IMR-90 (cell line): ENCODE measurements at regions not wholly inside any gene's neighbourhood (a gene's known extent, or its start where the extent isn't known, plus 50 kb on each side); places are given as distances from the start of the nearest gene placed in this dataset.

Experiments used
- ATAC-seq: fragments of 200-7000 bp; cut with Tn5 transposase; 2 replicates; pipeline ENCODE4 v1.9.1; 2020; ENCODE audit warnings: low read depth, mild to moderate bottlenecking, moderate library complexity
- BruUV-seq: library from RNA; stranded (reverse); fragments of 400-500 nt; replicated peaks from 2 replicates; lab custom pipeline; 2021; lab: Mats Ljungman, UMichigan
- CTCF ChIA-PET: fragments of 300-600 bp; formaldehyde crosslinking; extraction: SDS; loops from one replicate; lab custom pipeline; 2021; ENCODE audit warnings: antibody characterized with exemption; lab: Yijun Ruan, JAX
- POLR2A ChIA-PET: fragments of 300-600 bp; sonication (Branson Sonifier 250); formaldehyde crosslinking; loops from one replicate; lab custom pipeline; 2022; ENCODE audit warnings: antibody characterized with exemption; ENCODE audit not compliant: unreplicated experiment; lab: Charles Lee
- DNase-seq: peaks from one replicate; pipeline ENCODE4 v3.0.0; 2013
- H2AFZ ChIP-seq: replicated peaks from 2 replicates; pipeline ENCODE3; 2013; ENCODE audit warnings: low read length, mild to moderate bottlenecking; ENCODE audit not compliant: poor library complexity
- H2AK5ac ChIP-seq: 2 replicates; pipeline ENCODE4 v1.6.1; 2013; ENCODE audit warnings: low read depth, low read length, inconsistent platforms
- H2AK9ac ChIP-seq: replicated peaks from 2 replicates; pipeline ENCODE3; 2013; ENCODE audit warnings: mild to moderate bottlenecking, low read depth, low read length, moderate library complexity; ENCODE audit not compliant: poor library complexity
- H2BK120ac ChIP-seq: 2 replicates; pipeline ENCODE4 v1.6.1; 2013; ENCODE audit warnings: low read depth, low read length, inconsistent platforms
- H2BK15ac ChIP-seq: 3 replicates; pipeline ENCODE4 v1.6.1; 2013; ENCODE audit warnings: low read depth, low read length, inconsistent platforms
- H2BK20ac ChIP-seq: 2 replicates; pipeline ENCODE4 v1.6.1; 2013; ENCODE audit warnings: low read depth, mild to moderate bottlenecking, inconsistent platforms, low read length, moderate library complexity
- H2BK5ac ChIP-seq: 2 replicates; pipeline ENCODE4 v1.6.1; 2013; ENCODE audit warnings: mild to moderate bottlenecking, low read depth, low read length, inconsistent platforms; ENCODE audit not compliant: poor library complexity, severe bottlenecking
- H3K14ac ChIP-seq: replicated peaks from 2 replicates; pipeline ENCODE4 v1.6.1; 2013; ENCODE audit warnings: low read depth, low read length, inconsistent platforms
- H3K18ac ChIP-seq: 2 replicates; pipeline ENCODE4 v1.6.1; 2013; ENCODE audit warnings: low read depth, low read length, control low read depth
- H3K23ac ChIP-seq: 2 replicates; pipeline ENCODE4 v1.6.1; 2013; ENCODE audit warnings: low read depth, low read length, inconsistent platforms
- H3K27ac ChIP-seq: 2 replicates; pipeline ENCODE4 v1.5.1; 2013; ENCODE audit warnings: mild to moderate bottlenecking, control low read depth, low read length; ENCODE audit not compliant: insufficient read depth
- H3K27me3 ChIP-seq: 2 replicates; pipeline ENCODE4 v1.6.1; 2013; ENCODE audit warnings: low read length; ENCODE audit not compliant: control insufficient read depth, insufficient read depth
- H3K36me3 ChIP-seq: 2 replicates; pipeline ENCODE4 v1.6.1; 2013; ENCODE audit warnings: low read length, mixed read lengths; ENCODE audit not compliant: control insufficient read depth, insufficient read depth
- H3K4ac ChIP-seq: 2 replicates; pipeline ENCODE4 v1.6.1; 2013; ENCODE audit warnings: low read depth, low read length, inconsistent platforms
- H3K4me1 ChIP-seq: 2 replicates; pipeline ENCODE4 v1.6.1; 2013; ENCODE audit warnings: low read length, mixed read lengths; ENCODE audit not compliant: control insufficient read depth, insufficient read depth
- H3K4me2 ChIP-seq: 2 replicates; pipeline ENCODE4 v1.6.1; 2013; ENCODE audit warnings: low read depth, mild to moderate bottlenecking, control low read depth, low read length, moderate library complexity
- H3K4me3 ChIP-seq: 2 replicates; pipeline ENCODE4 v1.5.1; 2013; ENCODE audit warnings: low read depth, mild to moderate bottlenecking, control low read depth, low read length, moderate library complexity; ENCODE audit not compliant: insufficient read depth
- H3K56ac ChIP-seq: 2 replicates; pipeline ENCODE4 v1.6.1; 2013; ENCODE audit warnings: low read length, inconsistent platforms; ENCODE audit not compliant: insufficient read depth; ENCODE audit errors: extremely low read depth
- H3K79me1 ChIP-seq, 2 experiments: 2 replicates each; pipeline ENCODE4 v1.6.1; 2013; ENCODE audit warnings: low read length in 2 of 2, inconsistent platforms in 1 of 2, low read depth in 1 of 2
- H3K9ac ChIP-seq: 2 replicates; pipeline ENCODE4 v1.6.1; 2013; ENCODE audit warnings: low read depth, low read length, control low read depth
- H3K9me1 ChIP-seq: 2 replicates; pipeline ENCODE4 v1.6.1; 2013; ENCODE audit warnings: low read length, inconsistent platforms; ENCODE audit not compliant: insufficient read depth
- H3K9me3 ChIP-seq: 2 replicates; pipeline ENCODE4 v1.6.1; 2013; ENCODE audit warnings: low read length; ENCODE audit not compliant: control insufficient read depth, insufficient read depth
- H4K20me1 ChIP-seq: 2 replicates; pipeline ENCODE4 v1.6.1; 2013; ENCODE audit warnings: low read length, inconsistent platforms; ENCODE audit not compliant: insufficient read depth
- H4K5ac ChIP-seq: 2 replicates; pipeline ENCODE4 v1.6.1; 2013; ENCODE audit warnings: mild to moderate bottlenecking, low read depth, low read length, control low read depth
- H4K8ac ChIP-seq, 2 experiments: 2 replicates each; pipeline ENCODE4 v1.6.1; 2013; ENCODE audit warnings: low read depth in 2 of 2, low read length in 2 of 2, control low read depth in 1 of 2, inconsistent platforms in 1 of 2
- H4K91ac ChIP-seq: 2 replicates; pipeline ENCODE4 v1.6.1; 2013; ENCODE audit warnings: low read depth, low read length, inconsistent platforms; ENCODE audit not compliant: insufficient read depth
- CEBPB ChIP-seq: IDR thresholded peaks from 2 replicates; pipeline ENCODE4 v1.6.1; 2012; ENCODE audit warnings: low read depth, low read length, improper control_type of control experiment
- CHD1 ChIP-seq: IDR thresholded peaks from 2 replicates; pipeline ENCODE4 v1.6.1; 2012; ENCODE audit warnings: low read depth, low read length, improper control_type of control experiment
- CTCF ChIP-seq: conservative IDR thresholded peaks from 2 replicates; pipeline ENCODE4 v1.5.1; 2012; ENCODE audit warnings: mild to moderate bottlenecking, low read depth, low read length, improper control_type of control experiment
- ELK1 ChIP-seq: fragments of 150-350 bp; IDR thresholded peaks from 2 replicates; pipeline ENCODE4 v1.6.1; 2016; ENCODE audit warnings: low read depth, mild to moderate bottlenecking, low read length, moderate library complexity, borderline replicate concordance
- MAZ ChIP-seq: IDR thresholded peaks from 2 replicates; pipeline ENCODE4 v1.6.1; 2012; ENCODE audit warnings: low read depth, mild to moderate bottlenecking, low read length, improper control_type of control experiment, moderate library complexity, borderline replicate concordance
- MXI1 ChIP-seq: IDR thresholded peaks from 2 replicates; pipeline ENCODE4 v1.6.1; 2012; ENCODE audit warnings: low read depth, mild to moderate bottlenecking, low read length, moderate library complexity, borderline replicate concordance
- NFE2L2 ChIP-seq: fragments of 150-350 bp; IDR thresholded peaks from 2 replicates; pipeline ENCODE4 v1.6.1; 2016; ENCODE audit warnings: low read depth, mild to moderate bottlenecking, low read length
- RCOR1 ChIP-seq: IDR thresholded peaks from 2 replicates; pipeline ENCODE4 v1.6.1; 2012; ENCODE audit warnings: mild to moderate bottlenecking, low read length, improper control_type of control experiment; ENCODE audit not compliant: insufficient replicate concordance
- SMC3 ChIP-seq: fragments of 150-350 bp; IDR thresholded peaks from 2 replicates; pipeline ENCODE4 v1.6.1; 2016; ENCODE audit warnings: low read depth, mild to moderate bottlenecking, antibody characterized with exemption, low read length, moderate library complexity
- USF2 ChIP-seq: fragments of 150-350 bp; IDR thresholded peaks from 2 replicates; pipeline ENCODE4 v1.6.1; 2017; ENCODE audit warnings: mild to moderate bottlenecking, antibody characterized with exemption, low read length, low read depth
- WGBS, 2 experiments: methylation state at CpG; one replicate each; pipeline versions ENCODE4 v1.1.5 to v1.1.7; 2013; ENCODE audit warnings: missing lambda C conversion rate in 2 of 2; ENCODE audit not compliant: insufficient read length in 1 of 2; ENCODE audit errors: extremely low coverage in 2 of 2; 5-methylcytosine and 5-hydroxymethylcytosine counted together
- dilution Hi-C: fragments of 300-500 bp; cut with HindIII; formaldehyde crosslinking; loops from one replicate; pipeline ENCODE4 v1.14.3; 2018; ENCODE audit warnings: low sequenced_read_pairs; ENCODE audit not compliant: unreplicated experiment
- in situ Hi-C: fragments of 300-500 bp; cut with MboI; formaldehyde crosslinking; loops from 3 replicates; pipeline ENCODE4 v1.14.3; 2019; ENCODE audit warnings: low sequenced_read_pairs, inconsistent platforms, mixed read lengths
- intact Hi-C: fragments of 100-400 bp; cut with micrococcal nuclease; formaldehyde crosslinking; loops from 2 replicates; pipeline ENCODE4 v1.10.0; 2022

GRCh38 chr17:74150428-74151025, 53.0 kb upstream of the RPL38 start:
- CTCF ChIA-PET: no interaction called here
- in situ Hi-C loops: no loop called here

More at GRCh38 chr17:74150428-74151025, 53.0 kb upstream of the RPL38 start:
- whole genome bisulfite sequencing, 2 experiments: 51% methylated on average over 3 of the region's 14 CpGs; no CpG with 5 or more reads in 1 of the 2 experiments
- H3K18ac ChIP-seq: no peak overlapping the region
- no peak overlapping the region for H2BK20ac ChIP-seq
- H3K14ac ChIP-seq: no peak overlapping the region
- no peak overlapping the region for H3K27ac ChIP-seq
- no peak overlapping the region for H4K5ac ChIP-seq
- H3K9me3 ChIP-seq: peaks cover 46% of the 10 kb centered on the region
- H3K27me3 ChIP-seq: no peaks in the 10 kb centered on the region
- no peak overlapping the region for H3K56ac ChIP-seq
- H3K4me1 ChIP-seq: no peaks in the 10 kb centered on the region
- no peak overlapping the region for H3K4me3 ChIP-seq
- BruUV-seq: no TSS peak
- no peaks in the 10 kb centered on the region for H3K79me1 ChIP-seq
- intact Hi-C loops: no loop called here
- POLR2A ChIA-PET: no interaction called here
- no peak overlapping the region for H2AK9ac ChIP-seq
- no peak overlapping the region for H3K23ac ChIP-seq
- ATAC-seq: no peak
- TF ChIP-seq MAZ (no peak), MXI1 (no peak), ELK1 (no peak), CTCF (no peak), USF2 (no peak), CEBPB (no peak), CHD1 (no peak), NFE2L2 (no peak), SMC3 (no peak), RCOR1 (no peak)
- no peak overlapping the region for H4K8ac ChIP-seq
- no peak for DNase-seq
- no peak overlapping the region for H2BK15ac ChIP-seq
- H2AK5ac ChIP-seq: no peak overlapping the region
- no peaks in the 10 kb centered on the region for H3K36me3 ChIP-seq
- H3K4me2 ChIP-seq: no peak overlapping the region
- H3K9me1 ChIP-seq: no peaks in the 10 kb centered on the region
- no peak overlapping the region for H2BK120ac ChIP-seq
- no peak overlapping the region for H2AFZ ChIP-seq
- H4K91ac ChIP-seq: no peak overlapping the region
- no peak overlapping the region for H2BK5ac ChIP-seq
- dilution Hi-C loops: no loop called here
- H3K4ac ChIP-seq: no peak overlapping the region
- H3K9ac ChIP-seq: no peak overlapping the region
- no peaks in the 10 kb centered on the region for H4K20me1 ChIP-seq
